ENCODE measurements at regions not wholly inside any gene's neighbourhood (a gene's known extent, or its start where the extent isn't known, plus 50 kb on each side); places are given as distances from the start of the nearest gene placed in this dataset.

DNA sequence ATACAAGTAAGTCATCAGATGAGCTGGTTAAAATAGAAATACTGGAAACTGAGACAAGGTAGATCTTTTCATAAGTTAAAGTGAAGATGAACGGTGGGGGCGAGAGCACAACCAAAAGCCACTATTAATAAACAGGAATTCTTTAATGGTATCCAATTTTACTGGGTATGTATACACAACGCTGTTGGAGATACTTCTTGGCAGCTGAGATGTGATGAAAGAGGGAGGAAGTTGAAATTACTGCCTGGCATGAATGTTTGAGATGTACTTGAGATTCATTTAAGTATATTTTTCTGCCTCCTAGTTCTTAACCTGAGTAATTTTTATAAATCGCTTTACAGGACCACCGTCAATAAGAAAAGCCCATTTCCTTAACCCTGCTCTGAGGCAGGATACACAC lies 110.0 kb upstream of the ZRANB2 start:
- peaks cover 0 to 7% (median 0%) of the 10 kb centered on the region in 12 donors for H3K4me1 ChIP-seq
- DNase-seq = no peak
- H3K36me3 ChIP-seq = no peaks in the 10 kb centered on the region
- TF ChIP-seq, protein P1, sequence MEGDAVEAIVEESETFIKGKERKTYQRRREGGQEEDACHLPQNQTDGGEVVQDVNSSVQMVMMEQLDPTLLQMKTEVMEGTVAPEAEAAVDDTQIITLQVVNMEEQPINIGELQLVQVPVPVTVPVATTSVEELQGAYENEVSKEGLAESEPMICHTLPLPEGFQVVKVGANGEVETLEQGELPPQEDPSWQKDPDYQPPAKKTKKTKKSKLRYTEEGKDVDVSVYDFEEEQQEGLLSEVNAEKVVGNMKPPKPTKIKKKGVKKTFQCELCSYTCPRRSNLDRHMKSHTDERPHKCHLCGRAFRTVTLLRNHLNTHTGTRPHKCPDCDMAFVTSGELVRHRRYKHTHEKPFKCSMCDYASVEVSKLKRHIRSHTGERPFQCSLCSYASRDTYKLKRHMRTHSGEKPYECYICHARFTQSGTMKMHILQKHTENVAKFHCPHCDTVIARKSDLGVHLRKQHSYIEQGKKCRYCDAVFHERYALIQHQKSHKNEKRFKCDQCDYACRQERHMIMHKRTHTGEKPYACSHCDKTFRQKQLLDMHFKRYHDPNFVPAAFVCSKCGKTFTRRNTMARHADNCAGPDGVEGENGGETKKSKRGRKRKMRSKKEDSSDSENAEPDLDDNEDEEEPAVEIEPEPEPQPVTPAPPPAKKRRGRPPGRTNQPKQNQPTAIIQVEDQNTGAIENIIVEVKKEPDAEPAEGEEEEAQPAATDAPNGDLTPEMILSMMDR (IDR thresholded peaks at IDR 0.05) = no peak
- TF ChIP-seq POLR2A (IDR thresholded peaks at IDR 0.05) = no peak
- 88 to 90% (median 90%) methylated on average over 5 of the region's 5 CpGs for WGBS, 4 donors
- no peak for ATAC-seq
- no peaks in the 10 kb centered on the region for H3K27me3 ChIP-seq
- H3K9me3 ChIP-seq = peaks cover 0 to 3% (median 0%) of the 10 kb centered on the region in 12 donors
- H3K27ac ChIP-seq = no peak overlapping the region
- H3K4me3 ChIP-seq = no peak overlapping the region
- intact Hi-C loops (cut with DNase I) = loop anchor here in 3 of 10 donors (5.0 to 10.0 kb wide), 2 partner anchors 331 to 334 kb away; no protein-coding TSS in a partner anchor

DNA sequence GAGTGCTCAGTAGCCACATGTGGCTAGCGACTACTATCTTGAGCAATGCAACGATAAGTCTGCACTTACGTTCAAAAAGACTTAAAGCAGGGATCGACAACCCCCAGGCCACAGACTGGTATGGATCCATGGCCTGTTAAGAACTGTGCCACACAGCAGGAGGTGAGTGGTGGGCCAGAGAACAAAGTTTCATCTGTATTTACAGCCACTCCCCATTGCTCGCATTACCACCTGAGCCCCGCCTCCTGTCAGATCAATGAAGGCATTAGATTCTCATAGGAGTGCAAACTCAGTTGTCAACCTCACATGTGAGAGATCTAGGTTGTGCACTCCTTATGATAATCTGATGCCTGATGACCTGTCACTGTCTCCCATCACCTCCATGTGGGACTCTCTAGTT lies 103.6 kb upstream of the ZRANB2 start:
- DNase-seq (no peak), ATAC-seq (no peak)
- Histone ChIP-seq H3K27ac (no peak overlapping the region), H3K36me3 (no peaks in the 10 kb centered on the region), H3K4me1 (no peaks in the 10 kb centered on the region), H3K9me3 (peaks cover 0 to 3% (median 0%) of the 10 kb centered on the region in 12 donors), H3K4me3 (no peak overlapping the region), H3K27me3 (no peaks in the 10 kb centered on the region)
- 87 to 91% (median 90%) methylated on average over 6 of the region's 6 CpGs for WGBS, 4 donors
- intact Hi-C loops (cut with DNase I) = no loop called here
- TF ChIP-seq, protein P1 (IDR thresholded peaks at IDR 0.05) = no peak
- TF ChIP-seq POLR2A (IDR thresholded peaks at IDR 0.05) = no peak

DNA sequence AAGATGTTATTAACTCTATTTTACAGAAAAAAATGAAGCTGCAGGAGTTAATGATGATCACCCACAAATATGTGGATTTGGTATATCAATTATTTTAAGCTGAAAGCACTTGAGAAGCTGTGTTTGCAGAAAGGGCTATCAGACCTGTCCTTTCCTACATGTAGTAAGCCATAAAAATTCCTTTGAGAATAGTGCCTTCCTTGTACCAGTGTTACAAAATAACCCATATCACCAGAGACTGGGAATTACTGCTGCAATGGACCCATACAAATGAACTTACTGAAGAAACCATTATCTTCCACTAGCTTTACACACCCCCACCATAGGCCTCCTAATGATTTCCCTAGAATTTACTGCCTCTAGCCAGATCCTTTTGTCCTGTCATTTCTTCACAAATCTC lies 99.2 kb upstream of the ZRANB2 start:
- H3K9me3 ChIP-seq = no peaks in the 10 kb centered on the region
- intact Hi-C loops (cut with DNase I) = no loop called here
- no peak for DNase-seq
- no peak overlapping the region for H3K4me3 ChIP-seq
- TF ChIP-seq, protein P1 (IDR thresholded peaks at IDR 0.05) = no peak
- TF ChIP-seq POLR2A (IDR thresholded peaks at IDR 0.05) = no peak
- H3K36me3 ChIP-seq = no peaks in the 10 kb centered on the region
- H3K27ac ChIP-seq = no peak overlapping the region
- no peaks in the 10 kb centered on the region for H3K27me3 ChIP-seq
- no peaks in the 10 kb centered on the region for H3K4me1 ChIP-seq
- no peak for ATAC-seq

DNA sequence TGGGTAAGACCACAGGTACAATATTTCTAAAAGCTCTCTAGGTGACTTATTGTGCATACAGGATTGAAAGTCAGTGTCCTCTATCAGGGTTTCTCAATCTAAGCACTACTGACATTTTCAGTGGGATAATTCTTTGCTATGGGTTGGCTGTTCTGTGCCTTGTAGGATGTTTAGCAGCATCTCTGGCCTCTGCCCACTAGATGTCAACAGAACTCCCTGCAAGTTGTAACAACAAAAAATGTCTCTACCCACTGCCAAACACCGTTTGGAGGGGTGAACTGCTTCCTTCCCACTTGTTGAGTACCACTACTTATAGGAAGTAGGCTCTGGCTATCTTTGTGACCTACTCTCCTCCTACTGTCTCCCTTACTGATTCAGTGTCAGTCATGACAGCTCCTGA lies 90.1 kb upstream of the ZRANB2 start:
- intact Hi-C loops (cut with DNase I) = no loop called here
- Histone ChIP-seq H3K27me3 (no peaks in the 10 kb centered on the region), H3K36me3 (no peaks in the 10 kb centered on the region), H3K4me3 (no peak overlapping the region), H3K4me1 (no peaks in the 10 kb centered on the region), H3K9me3 (peaks cover 0 to 3% (median 0%) of the 10 kb centered on the region in 12 donors), H3K27ac (no peak overlapping the region)
- ATAC-seq = no peak
- WGBS, 4 donors = 15 to 45% (median 18%) methylated on average over 1 of the region's 1 CpG
- DNase-seq = no peak
- TF ChIP-seq, protein P1 (IDR thresholded peaks at IDR 0.05) = no peak
- no peak for TF ChIP-seq POLR2A (IDR thresholded peaks at IDR 0.05)
